A673 (cell line): ENCODE measurements at regions not wholly inside any gene's neighbourhood (a gene's known extent, or its start where the extent isn't known, plus 50 kb on each side); places are given as distances from the start of the nearest gene placed in this dataset.

Experiments used
- BruUV-seq: library from RNA; stranded (reverse); fragments of 400-500 nt; replicated peaks from 2 replicates; lab custom pipeline; 2021; lab: Mats Ljungman, UMichigan
- CTCF ChIA-PET: fragments of 300-600 bp; sonication (Branson Sonifier 250); formaldehyde crosslinking; loops from one replicate; lab custom pipeline; 2022; ENCODE audit warnings: antibody characterized with exemption; lab: Charles Lee
- POLR2A ChIA-PET: fragments of 300-600 bp; sonication (Branson Sonifier 250); formaldehyde crosslinking; loops from one replicate; lab custom pipeline; 2022; ENCODE audit warnings: antibody characterized with exemption; ENCODE audit not compliant: low non-redundant PET; lab: Charles Lee
- DNase-seq: peaks from one replicate; pipeline ENCODE4 v3.0.0-alpha.2; 2015; ENCODE audit warnings: low spot score
- H3K27ac ChIP-seq: fragments of 200-600 bp; sonication (generic); 2 replicates; pipeline ENCODE4 v1.5.1; 2016; ENCODE audit warnings: mixed run types, low read depth, mild to moderate bottlenecking, mixed read lengths, antibody characterized with exemption, low read length; ENCODE audit not compliant: poor library complexity, severe bottlenecking
- H3K27me3 ChIP-seq: fragments of 200-600 bp; sonication (generic); replicated peaks from 2 replicates; pipeline ENCODE4 v1.6.1; 2017; ENCODE audit warnings: mixed run types, low read depth, mild to moderate bottlenecking, mixed read lengths, antibody characterized with exemption, low read length; ENCODE audit not compliant: insufficient read depth, poor library complexity
- H3K36me3 ChIP-seq: fragments of 200-600 bp; sonication (generic); 2 replicates; pipeline ENCODE4 v1.6.1; 2016; ENCODE audit warnings: mixed run types, mild to moderate bottlenecking, mixed read lengths, antibody characterized with exemption, low read length; ENCODE audit not compliant: insufficient read depth, poor library complexity, severe bottlenecking
- H3K4me1 ChIP-seq: fragments of 200-600 bp; sonication (generic); 2 replicates; pipeline ENCODE4 v1.6.1; 2017; ENCODE audit warnings: mixed run types, mild to moderate bottlenecking, mixed read lengths, antibody characterized with exemption, low read length; ENCODE audit not compliant: insufficient read depth, poor library complexity, severe bottlenecking
- H3K4me3 ChIP-seq: fragments of 200-600 bp; sonication (generic); 2 replicates; pipeline ENCODE4 v1.5.1; 2016; ENCODE audit warnings: low read depth, mixed run types, mild to moderate bottlenecking, mixed read lengths, low read length; ENCODE audit not compliant: poor library complexity, severe bottlenecking
- H3K9me3 ChIP-seq: fragments of 200-600 bp; sonication (generic); 2 replicates; pipeline ENCODE4 v1.6.1; 2016; ENCODE audit warnings: mixed run types, low read depth, mild to moderate bottlenecking, mixed read lengths, antibody characterized with exemption, low read length; ENCODE audit not compliant: poor library complexity, severe bottlenecking
- CTCF ChIP-seq: fragments of 300-800, 200-600 bp; sonication (generic); conservative IDR thresholded peaks from 2 replicates; pipeline ENCODE4 v1.5.1; 2017; ENCODE audit warnings: low read depth, mild to moderate bottlenecking, antibody characterized with exemption, low read length, moderate library complexity, mixed read lengths
- EZH2 ChIP-seq: fragments of 200-600 bp; sonication (generic); IDR thresholded peaks from 2 replicates; pipeline ENCODE4 v1.6.1; 2017; ENCODE audit warnings: borderline replicate concordance, low read depth, mild to moderate bottlenecking, mixed read lengths, antibody characterized with exemption, low read length; ENCODE audit not compliant: poor library complexity, severe bottlenecking
- intact Hi-C: fragments of 100-400 bp; cut with micrococcal nuclease; formaldehyde crosslinking; loops from one replicate; pipeline ENCODE4 v1.10.0; 2022; ENCODE audit not compliant: unreplicated experiment

GRCh38 chr16:86035906-86036305, 136.9 kb downstream of the IRF8 start:
- Histone ChIP-seq H3K9me3 (no peaks in the 10 kb centered on the region), H3K27ac (no peak overlapping the region), H3K36me3 (no peaks in the 10 kb centered on the region), H3K4me3 (no peak overlapping the region), H3K27me3 (peaks cover 34% of the 10 kb centered on the region), H3K4me1 (no peaks in the 10 kb centered on the region)
- DNase-seq, result no peak
- CTCF ChIA-PET, result no interaction called here
- intact Hi-C loops, result no loop called here
- TF ChIP-seq EZH2 (no peak), CTCF (no peak)
- POLR2A ChIA-PET, result no interaction called here
- BruUV-seq, result no TSS peak

- Histone ChIP-seq H3K4me3 (no peak overlapping the region), H3K27me3 (peaks cover 33% of the 10 kb centered on the region), H3K27ac (no peak overlapping the region), H3K36me3 (no peaks in the 10 kb centered on the region), H3K9me3 (no peaks in the 10 kb centered on the region), H3K4me1 (no peaks in the 10 kb centered on the region)
- ChIA-PET POLR2A (no interaction called here), CTCF (no interaction called here)
- intact Hi-C loops, result no loop called here
- DNase-seq, result no peak
- TF ChIP-seq EZH2 (no peak), CTCF (no peak)
- BruUV-seq, result no TSS peak
These were observed 139.3 kb downstream of the IRF8 start for GRCh38 chr16:86037999-86038925.

- Histone ChIP-seq H3K4me3 (no peak overlapping the region), H3K4me1 (no peaks in the 10 kb centered on the region), H3K27ac (no peak overlapping the region), H3K27me3 (peaks cover 28% of the 10 kb centered on the region), H3K9me3 (no peaks in the 10 kb centered on the region), H3K36me3 (no peaks in the 10 kb centered on the region)
- no peak for DNase-seq
- BruUV-seq, result no TSS peak
- CTCF ChIA-PET, result no interaction called here
- POLR2A ChIA-PET, result no interaction called here
- no peak for TF ChIP-seq CTCF
- no peak for TF ChIP-seq EZH2
- intact Hi-C loops, result no loop called here
These were observed 140.0 kb downstream of the IRF8 start for GRCh38 chr16:86038926-86039310.
